ES-I3 (cell line): ENCODE measurements at regions not wholly inside any gene's neighbourhood (a gene's known extent, or its start where the extent isn't known, plus 50 kb on each side); places are given as distances from the start of the nearest gene placed in this dataset.
"Not testable (repeated sequence)": the region's sequence is repeated elsewhere in the genome, so short reads cannot be mapped to it uniquely, and the experiment has no call there.

ENCODE experiments used
- H3K36me3 ChIP-seq: 2 replicates; pipeline ENCODE4 v1.6.1; 2013; ENCODE audit warnings: mild to moderate bottlenecking, low read length, control low read depth, moderate library complexity; ENCODE audit not compliant: insufficient read depth
- H3K4me1 ChIP-seq: 2 replicates; pipeline ENCODE4 v1.6.1; 2013; ENCODE audit warnings: mild to moderate bottlenecking, control low read depth, low read length; ENCODE audit not compliant: insufficient read depth
- H3K9ac ChIP-seq: 2 replicates; pipeline ENCODE4 v1.6.1; 2013; ENCODE audit warnings: low read depth, mild to moderate bottlenecking, low read length, moderate library complexity
- H3K9me3 ChIP-seq: 2 replicates; pipeline ENCODE4 v1.6.1; 2013; ENCODE audit warnings: mild to moderate bottlenecking, low read length, moderate library complexity; ENCODE audit not compliant: control insufficient read depth, insufficient read depth

DNA sequence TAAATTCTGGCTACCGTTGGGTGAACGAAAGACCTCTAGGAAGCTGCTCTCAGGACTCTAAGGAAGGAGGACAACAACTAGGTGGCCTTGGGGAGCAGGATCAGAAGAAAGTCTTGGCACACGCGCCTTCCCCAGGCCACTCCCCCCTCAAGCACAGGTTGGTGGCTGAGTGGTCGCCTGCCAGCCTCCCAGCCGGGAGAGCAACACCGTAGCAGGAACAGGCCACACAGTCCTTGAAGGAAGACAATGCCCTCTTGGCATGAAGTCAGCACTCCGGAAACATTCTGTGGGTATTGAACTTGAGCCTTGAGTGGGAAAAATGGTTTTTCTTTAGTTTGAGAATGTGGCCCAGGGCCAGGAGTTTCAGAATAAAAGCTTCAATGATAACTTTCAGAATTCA is 87.4 kb upstream of the AGAP1 start:
- H3K4me1 ChIP-seq, result no peaks in the 10 kb centered on the region
- no peaks in the 10 kb centered on the region for H3K9me3 ChIP-seq
- no peaks in the 10 kb centered on the region for H3K36me3 ChIP-seq
- H3K9ac ChIP-seq, result no peak overlapping the region

DNA sequence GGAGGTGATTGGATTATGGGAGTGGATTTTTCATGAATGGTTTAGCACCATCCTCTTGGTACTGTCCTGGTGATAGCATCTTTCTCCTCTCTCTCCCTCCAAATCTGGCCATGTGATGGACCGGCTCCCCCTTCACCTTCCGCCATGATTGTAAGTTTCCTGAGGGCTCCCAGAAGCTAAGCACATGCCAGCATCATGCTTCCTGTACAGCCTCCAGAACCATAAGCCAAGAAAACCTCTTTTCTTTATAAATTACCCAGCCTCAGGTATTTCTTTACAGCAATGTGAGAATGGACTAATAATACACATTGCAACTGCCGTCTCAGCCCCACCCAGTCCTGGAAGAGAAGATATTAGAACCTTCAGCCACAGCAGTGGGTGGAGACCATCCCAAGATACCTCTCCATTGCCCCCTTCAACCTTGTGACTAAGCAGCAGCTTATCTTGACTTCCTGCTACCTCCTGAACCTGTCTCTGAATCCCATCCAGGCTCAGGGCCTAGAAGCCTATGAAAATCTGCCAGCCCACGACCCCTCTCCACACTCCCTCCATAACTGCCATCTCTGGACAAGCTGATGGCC is 81.8 kb upstream of the AGAP1 start:
- H3K4me1 ChIP-seq, result no peaks in the 10 kb centered on the region
- H3K9ac ChIP-seq, result no peak overlapping the region
- H3K36me3 ChIP-seq, result no peaks in the 10 kb centered on the region
- no peaks in the 10 kb centered on the region for H3K9me3 ChIP-seq

DNA sequence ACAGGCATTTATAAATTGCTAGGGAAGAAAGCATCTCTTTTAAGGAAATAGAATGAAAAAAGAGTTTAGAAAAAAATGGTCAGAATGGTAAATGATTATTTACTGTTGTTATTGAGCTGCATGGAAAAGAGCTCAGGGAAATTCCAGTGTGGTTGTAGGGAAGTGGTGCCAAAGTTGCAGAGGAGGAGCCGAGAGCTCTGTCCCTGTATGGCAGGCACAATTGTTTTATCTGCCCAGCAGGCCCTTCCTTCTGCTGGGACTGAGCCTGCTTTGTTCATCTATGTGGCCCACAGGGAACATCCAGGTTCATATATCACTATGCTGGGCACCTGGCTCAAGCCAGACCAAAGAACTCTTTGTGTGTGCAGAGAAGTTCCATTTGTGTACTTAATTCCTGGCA is 80.8 kb upstream of the AGAP1 start:
- no peaks in the 10 kb centered on the region for H3K36me3 ChIP-seq
- no peaks in the 10 kb centered on the region for H3K4me1 ChIP-seq
- no peak overlapping the region for H3K9ac ChIP-seq
- no peaks in the 10 kb centered on the region for H3K9me3 ChIP-seq

DNA sequence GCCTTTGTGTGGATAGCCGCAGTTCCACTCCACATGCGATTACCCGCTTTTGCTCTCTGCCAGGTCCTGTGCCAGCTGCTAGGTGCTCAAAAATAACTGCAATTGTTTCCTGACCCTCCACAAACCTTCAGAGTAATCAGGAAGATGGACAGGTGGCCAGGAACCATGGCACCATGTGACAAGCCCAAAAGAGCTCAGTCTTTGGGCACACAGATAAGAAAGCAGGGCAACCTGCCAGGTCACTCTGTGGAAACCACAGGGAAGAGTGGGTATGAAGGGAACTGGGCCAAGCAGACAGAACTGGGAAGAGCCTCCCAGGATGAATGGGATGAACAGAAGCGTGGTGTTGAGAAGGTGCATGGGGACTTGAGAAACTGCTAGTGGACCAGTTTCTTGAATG is 79.4 kb upstream of the AGAP1 start:
- Histone ChIP-seq H3K9me3 (no peaks in the 10 kb centered on the region), H3K9ac (no peak overlapping the region), H3K4me1 (no peaks in the 10 kb centered on the region)

DNA sequence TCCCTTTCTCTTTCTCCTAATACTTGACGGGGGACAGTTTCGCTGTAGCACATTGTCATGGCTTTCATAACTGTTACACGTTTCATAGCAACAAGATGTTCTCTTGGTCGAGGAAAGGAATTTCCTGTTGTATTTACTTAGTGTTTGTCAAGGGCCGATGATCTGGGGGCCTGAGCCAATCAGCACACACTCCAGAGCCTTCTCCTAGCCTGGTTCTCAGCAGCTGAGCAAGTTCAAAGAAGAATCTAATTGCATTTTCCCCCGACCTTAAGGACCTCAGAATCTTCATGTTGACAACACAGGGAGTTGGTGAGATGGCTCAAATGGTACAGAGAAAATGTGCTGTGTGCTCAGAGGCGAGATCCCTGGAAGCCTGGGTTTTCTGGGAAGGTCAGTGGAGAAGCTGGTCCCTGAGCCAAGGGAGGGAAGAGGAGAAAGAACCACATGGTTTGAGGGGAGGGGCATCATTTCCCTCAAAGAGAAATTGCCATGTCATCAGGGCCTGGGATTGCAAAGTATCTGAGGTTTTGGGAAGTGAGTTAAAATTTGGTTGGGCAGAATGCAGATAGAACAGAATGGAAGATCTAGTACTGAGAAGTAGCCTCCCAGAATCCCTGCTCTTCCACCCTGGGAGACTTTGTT is 76.9 kb upstream of the AGAP1 start:
- no peaks in the 10 kb centered on the region for H3K4me1 ChIP-seq
- no peaks in the 10 kb centered on the region for H3K36me3 ChIP-seq
- no peak overlapping the region for H3K9ac ChIP-seq

More for the DNA sequence above, 79.4 kb upstream of the AGAP1 start:
- no peaks in the 10 kb centered on the region for H3K36me3 ChIP-seq

DNA sequence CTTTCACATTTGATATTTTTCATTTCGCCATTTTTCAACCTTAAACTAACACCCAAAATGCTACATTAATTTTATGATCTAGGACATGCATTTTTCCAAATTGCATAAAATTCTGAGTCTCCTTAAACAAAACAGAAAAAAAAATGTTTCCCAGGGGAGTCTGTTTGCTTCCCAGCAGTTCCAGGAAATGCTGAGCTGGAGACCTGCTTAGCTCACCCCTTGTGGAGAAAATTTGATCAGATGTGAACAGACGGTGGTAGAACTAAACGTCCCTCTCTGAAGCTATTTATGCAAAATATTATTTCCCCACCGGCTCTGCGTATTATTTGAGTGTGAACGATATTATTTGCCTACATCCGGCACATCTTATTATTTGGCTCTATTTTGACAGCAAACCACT is 74.9 kb upstream of the AGAP1 start:
- H3K4me1 ChIP-seq, result no peaks in the 10 kb centered on the region
- no peaks in the 10 kb centered on the region for H3K36me3 ChIP-seq
- no peaks in the 10 kb centered on the region for H3K9me3 ChIP-seq
- no peak overlapping the region for H3K9ac ChIP-seq

More for the DNA sequence above, 76.9 kb upstream of the AGAP1 start:
- H3K9me3 ChIP-seq, result no peaks in the 10 kb centered on the region

DNA sequence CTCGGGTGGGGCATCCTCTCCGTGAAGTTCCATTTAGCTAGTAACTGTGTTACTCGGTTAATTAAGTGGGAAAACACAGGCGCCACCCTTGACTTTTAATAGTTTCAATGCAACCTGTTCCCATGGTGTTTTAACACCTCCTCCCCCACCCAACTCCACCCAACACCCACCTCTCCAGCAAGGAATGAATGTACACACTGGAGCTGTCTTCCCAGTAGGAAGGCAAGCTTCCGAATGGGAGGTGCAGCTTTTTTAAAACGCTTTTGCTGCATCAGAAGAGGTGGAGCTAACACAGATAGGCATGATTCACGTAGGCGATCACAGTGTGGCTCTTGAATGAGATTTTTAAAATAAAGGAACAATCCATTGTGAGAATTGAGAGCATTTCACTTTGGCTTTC is 73.8 kb upstream of the AGAP1 start:
- Histone ChIP-seq H3K36me3 (no peaks in the 10 kb centered on the region), H3K9ac (no peak overlapping the region), H3K4me1 (no peaks in the 10 kb centered on the region), H3K9me3 (no peaks in the 10 kb centered on the region)

DNA sequence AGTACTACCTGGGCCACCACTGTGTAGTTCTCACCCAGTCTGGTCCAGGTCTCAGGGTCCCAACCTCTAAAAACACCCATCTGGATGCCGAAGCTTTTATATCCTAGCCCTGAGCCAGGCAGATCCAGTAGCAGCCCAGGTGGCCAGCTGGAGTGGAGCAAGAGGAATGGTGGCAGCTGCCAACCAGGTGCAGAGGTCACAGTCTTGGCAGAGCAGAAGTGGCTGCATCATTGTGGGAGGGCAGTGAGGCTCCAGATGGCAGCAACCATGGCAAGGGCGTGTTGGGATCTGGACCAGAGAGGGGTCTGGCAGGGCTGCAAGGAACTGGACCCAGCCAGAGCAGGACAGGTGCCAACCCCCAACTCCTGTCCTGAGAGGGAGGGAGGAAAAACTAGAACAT is 72.2 kb upstream of the AGAP1 start:
- Histone ChIP-seq H3K4me1 (no peaks in the 10 kb centered on the region), H3K9me3 (no peaks in the 10 kb centered on the region), H3K9ac (no peak overlapping the region), H3K36me3 (no peaks in the 10 kb centered on the region)

DNA sequence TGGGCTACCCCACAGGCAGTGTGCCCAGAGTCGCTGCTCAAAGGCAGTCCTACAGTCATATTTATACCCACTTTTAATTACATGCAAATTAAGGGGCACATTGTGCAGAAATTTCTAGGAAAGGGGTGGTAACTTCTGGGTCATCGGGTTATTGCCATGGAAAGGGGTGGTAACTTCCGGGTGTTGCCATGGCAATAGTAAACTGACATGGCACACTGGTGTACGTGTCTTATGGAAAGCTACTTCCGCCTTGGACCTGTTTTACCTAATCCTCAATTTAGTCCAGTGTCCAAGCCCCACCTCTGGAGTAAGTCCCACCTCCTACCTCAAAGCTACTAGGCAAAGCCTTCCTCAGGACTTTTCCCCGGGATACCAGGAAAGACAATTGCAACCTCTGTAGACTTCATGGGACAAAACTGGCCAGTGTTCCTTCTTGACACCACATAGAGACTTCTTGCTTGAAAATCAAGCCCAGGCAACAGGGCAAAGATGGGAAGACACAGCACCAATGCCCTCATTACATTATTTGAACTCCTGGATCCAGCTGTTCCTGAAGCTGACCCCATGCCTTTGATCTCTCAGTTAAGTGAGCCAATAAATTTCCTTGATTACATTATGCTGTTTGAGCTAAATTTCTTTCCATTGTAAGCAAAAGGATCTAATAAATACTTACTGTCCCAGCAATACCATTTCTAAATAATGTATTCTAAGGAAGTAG is 63.3 kb upstream of the AGAP1 start:
- H3K9ac ChIP-seq, result no peak overlapping the region
- H3K4me1 ChIP-seq, result no peaks in the 10 kb centered on the region
- no peaks in the 10 kb centered on the region for H3K36me3 ChIP-seq
- H3K9me3 ChIP-seq, result no peaks in the 10 kb centered on the region

DNA sequence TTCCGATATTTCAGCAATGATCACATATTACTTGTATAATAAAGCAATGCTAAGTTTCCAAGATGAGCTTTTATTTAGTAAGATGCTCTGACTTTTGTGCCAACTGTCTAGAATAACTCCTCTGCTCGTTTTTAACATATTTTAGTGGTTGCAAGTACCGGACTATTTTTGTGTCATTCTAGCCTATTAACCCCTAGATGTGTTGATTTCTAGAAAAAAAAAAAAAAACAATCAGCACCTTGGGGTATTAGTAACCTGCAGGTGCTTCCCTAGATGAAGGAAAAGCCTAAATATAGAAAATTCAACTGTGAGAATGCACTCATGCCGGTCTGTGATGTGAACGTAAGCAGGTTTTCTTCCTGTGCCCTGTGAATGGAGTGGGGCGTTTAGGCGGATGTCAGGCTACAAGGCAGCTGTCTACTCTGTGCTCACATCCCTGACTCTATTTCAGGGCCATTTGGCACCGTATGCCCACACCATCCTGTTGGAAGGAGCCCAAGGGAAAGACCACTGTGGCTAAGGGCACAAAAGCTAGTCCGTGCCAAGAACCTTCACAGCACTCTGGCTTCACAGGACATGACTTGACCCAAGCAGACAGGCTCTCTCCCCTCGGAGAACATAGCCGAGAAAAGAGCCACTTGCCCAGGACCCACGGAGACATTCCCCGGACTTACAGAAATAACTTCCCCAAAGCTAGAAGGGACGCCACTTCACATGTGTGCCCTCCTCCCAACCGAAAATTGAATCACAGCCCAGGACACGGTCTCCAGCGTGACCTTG is 60.9 kb upstream of the AGAP1 start:
- no peaks in the 10 kb centered on the region for H3K4me1 ChIP-seq
- no peak overlapping the region for H3K9ac ChIP-seq
- no peaks in the 10 kb centered on the region for H3K36me3 ChIP-seq
- H3K9me3 ChIP-seq, result no peaks in the 10 kb centered on the region

DNA sequence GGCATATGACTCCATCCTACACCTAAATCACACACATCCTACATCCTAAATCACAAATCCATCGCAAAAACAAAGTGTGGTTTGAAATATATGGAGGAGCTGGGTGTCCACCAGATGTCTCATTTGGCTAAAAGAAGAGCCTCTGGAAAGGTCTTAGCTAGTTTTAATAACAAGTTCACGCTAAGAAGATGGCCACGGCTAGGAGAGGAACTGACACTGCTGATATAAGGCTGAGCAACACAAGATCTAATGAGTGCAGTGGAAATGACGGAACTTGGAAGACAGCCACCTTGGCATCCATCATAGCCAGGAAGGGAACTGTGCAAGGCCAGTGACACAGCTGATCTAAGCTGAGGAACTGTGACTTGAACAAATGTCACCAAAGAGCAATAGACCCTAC is 60.0 kb upstream of the AGAP1 start:
- Histone ChIP-seq H3K36me3 (no peaks in the 10 kb centered on the region), H3K9ac (no peak overlapping the region), H3K9me3 (no peaks in the 10 kb centered on the region), H3K4me1 (no peaks in the 10 kb centered on the region)

DNA sequence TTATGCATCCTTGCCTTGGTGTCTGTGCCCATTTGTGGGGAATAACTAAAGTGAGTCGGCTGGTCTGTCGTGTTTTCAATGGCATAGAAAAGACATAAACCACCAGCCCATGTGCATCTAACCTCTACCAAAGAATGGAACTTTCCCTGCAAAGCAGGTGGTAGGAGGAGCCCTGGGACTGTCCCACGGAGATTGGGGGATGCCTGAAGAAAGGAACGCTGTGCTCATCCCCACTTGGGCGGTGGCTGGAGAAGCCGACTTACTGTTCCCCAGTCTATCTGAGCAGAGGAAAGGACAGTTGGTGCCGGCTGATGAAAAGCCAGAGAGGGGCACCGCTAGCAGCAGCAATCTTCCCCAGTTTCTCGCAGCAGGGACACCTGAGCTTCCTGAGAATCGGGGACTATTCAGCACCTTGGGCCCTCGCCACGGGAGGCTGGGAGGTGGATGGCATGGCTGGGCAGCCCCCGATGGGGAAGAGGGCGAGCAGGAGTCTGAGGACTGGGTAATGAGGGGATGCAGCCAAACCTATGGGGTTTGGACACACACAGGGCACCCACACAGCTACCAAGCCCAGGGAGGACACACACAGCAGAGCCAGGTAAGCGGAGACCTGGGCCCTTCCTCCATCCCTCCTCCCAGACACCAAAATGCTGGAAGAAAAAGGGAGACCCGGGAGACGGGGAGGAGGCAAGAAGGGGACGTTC is 53.7 kb upstream of the AGAP1 start:
- Histone ChIP-seq H3K9ac (no peak overlapping the region), H3K9me3 (peaks cover 6% of the 10 kb centered on the region; the same call in 1 of the 2 replicates), H3K36me3 (no peaks in the 10 kb centered on the region), H3K4me1 (no peaks in the 10 kb centered on the region)

DNA sequence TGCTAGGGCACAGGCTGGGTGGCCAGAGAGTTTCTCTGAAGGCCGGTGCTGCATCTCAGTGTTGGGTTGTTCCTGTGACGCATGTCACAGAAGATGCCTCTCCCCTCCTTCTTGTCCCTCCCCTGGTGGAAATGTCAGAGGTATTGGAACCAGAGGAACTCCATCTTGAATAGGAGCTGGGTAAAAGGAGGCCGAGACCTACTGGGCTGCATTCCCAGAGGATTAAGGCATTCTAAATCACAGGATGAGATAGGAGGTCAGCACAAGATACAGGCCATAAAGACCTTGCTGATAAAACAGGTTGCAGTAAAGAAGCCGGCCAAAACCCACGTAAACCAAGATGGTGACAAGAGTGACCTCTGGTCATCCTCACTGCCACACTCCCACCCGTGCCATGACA is 50.3 kb upstream of the AGAP1 start:
- H3K4me1 ChIP-seq, H3K9me3 ChIP-seq, H3K9ac ChIP-seq, H3K36me3 ChIP-seq: not testable (repeated sequence)
